ENCODE measurements at regions not wholly inside any gene's neighbourhood (a gene's known extent, or its start where the extent isn't known, plus 50 kb on each side); places are given as distances from the start of the nearest gene placed in this dataset.
"Not testable (repeated sequence)": the region's sequence is repeated elsewhere in the genome, so short reads cannot be mapped to it uniquely, and the experiment has no call there.

DNA sequence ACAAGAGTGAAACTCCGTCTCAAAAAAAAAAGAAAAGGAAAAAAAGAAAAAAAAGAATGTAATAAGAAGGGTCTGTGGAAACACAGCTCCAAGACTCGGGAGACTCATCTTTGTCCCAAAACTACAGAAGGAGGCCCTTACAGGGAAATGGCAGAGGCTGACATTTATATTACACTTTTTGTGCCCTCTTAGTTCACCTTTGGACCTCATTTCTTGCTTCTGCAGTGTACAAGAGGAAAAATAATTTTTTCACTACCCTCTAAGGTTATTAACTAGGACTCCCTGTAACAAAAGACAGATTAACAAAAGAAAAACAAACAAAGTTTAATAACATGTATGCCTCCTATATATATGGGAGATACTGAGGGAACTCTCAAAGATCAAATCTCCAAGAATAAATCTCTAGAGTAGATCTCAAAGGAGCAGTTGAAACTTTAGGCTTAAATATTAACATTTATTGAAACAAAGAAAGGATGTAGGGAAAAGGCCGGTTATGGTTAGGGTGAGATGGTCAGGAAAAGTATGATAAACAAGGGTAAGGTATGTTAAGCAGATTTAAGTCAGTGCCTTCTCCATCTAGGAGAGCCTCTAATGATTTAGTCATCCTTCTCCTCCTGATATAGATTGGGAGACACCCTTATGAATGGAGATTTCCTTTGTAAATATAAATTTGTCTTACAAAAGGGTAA, 121.3 kb upstream of the JADE1 start:
- DNase-seq = no peak

DNA sequence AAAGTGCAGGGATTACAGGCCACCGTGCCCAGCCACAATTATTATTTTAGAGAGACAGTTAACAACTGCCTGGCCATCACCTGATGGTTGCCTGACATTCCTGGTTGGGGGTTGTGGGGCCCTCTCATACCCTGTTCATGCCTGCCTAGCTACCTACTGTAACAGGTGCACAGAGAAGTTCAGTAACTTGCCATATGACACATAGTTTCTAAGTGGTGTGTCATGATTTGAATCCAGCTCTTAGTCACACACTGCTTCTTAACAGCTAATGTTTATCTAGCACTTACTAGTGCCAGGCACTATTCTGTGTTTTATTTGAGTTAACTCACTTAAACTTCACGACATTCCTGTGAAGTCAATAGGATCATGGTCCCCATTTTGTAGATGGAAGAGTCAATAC, 122.7 kb upstream of the JADE1 start:
- DNase-seq = no peak

DNA sequence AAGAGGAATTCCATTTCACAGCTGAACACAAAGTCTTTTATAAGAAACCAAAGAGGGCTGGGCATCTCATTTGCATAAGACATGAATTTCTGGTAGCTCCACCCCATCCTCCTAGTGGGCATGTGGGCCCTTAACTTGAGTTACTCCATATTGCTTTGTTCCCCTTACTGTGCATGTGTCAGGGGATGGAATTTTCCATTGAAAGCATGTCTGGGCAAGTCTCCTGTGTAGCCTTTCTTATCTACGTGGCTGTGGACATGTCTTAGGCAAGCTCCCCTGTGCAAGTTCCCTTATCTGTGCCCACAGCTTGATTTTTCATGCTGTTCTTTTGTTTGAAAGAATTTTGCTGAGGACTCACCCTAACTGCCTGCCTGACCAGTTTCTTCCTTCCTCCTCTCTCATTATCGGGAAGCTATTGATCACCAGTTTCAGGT, 123.5 kb upstream of the JADE1 start:
- DNase-seq = no peak

DNA sequence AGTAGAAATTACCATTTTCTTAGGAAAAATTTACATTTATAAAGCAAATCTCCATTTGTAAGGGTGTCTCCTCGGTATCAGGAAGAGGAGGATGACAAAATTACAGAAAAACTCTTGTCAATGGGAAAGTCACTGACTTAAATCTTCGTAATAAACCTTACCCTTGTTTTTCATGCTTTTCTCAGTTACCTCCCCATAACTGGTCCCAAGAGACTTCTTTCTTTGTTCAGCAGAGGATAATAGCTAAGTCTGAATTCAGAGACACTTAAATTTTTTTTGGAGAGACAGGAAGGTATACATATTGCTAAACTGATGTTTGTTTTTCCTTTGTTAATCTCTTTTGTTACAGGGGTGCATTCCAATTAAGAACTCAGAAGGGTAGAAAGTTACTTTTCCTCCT, 125.5 kb upstream of the JADE1 start:
- DNase-seq = no peak

DNA sequence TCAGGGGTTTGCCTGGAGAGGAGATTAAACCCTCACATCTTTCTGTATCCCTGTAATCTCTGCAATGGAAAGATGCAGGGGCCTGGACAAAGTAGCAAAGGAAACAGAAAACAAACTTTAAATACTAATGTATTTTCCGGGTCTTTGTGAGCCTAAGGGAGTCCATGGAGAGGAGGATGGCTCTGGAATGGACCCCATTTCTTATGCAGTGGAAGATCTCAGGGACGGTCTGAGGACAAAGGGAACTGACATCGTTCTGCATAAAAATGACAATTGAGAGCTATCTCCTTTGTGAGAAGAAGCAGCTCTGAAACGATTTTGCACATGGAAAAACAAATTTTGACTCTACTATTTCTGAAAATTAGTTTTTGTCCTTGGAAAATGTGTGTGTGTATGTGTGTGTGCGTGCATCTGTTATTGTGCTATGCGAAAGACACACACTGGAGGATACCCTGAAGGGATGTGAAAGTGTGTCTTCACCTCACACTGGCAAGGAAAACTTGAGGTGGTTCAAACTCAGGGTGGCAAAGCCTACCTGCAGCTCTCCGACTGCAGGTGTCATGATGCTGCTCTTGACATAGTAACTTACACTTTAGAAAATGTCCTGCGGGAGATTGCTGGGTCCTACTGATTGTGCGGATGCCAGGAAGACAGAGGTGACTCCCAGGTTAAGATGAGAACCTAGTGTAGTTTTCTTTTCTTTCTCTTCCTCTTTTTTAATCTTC, 126.4 kb upstream of the JADE1 start:
- no peak for DNase-seq

DNA sequence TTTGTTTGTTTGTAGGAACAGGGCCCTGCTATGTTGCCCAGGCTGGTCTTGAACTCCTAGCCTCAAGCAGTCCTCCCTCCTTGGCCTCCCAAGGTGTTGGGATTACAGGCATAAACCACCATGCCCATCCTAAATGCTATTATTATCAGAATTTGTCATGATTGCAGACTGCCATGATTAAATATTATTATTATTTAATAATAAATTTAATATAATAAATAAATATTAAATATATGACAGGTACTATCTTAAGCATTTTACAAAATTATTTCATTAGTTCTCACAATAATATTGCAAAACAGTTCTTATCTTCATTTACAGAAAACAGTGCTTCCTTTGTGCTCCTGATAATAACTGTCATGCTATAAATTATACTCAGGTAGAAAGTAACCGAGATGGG, 133.4 kb upstream of the JADE1 start:
- DNase-seq = no peak

DNA sequence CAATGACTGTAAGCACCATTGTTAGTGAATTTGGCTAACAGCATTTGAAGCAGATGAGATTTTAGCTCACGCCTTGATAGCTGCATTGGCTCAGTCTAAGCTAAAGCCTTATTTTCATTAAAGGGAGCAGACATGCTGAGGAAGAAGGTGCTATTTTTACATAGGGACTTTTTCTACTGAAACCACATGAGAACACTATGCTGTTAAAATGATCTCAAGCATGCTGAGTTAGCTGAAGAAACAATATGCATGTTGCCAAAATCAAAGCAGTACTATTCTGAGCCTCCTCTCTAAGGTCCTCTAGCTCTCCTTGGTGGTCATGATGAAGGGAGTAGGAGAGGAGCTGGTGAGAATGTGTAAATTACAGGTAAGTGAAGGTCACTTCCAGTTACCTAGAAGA, 134.4 kb upstream of the JADE1 start:
- DNase-seq = no peak

GRCh38 chr4:128673159-128673558, 136.3 kb upstream of the JADE1 start:
- not testable (repeated sequence) for DNase-seq

- not testable (repeated sequence) for DNase-seq
These were observed 136.9 kb upstream of the JADE1 start for GRCh38 chr4:128672596-128672995.

GRCh38 chr4:128670513-128670912, 139.0 kb upstream of the JADE1 start:
- DNase-seq = no peak

- no peak for DNase-seq
These were observed 140.9 kb upstream of the JADE1 start for GRCh38 chr4:128668566-128668965.

GRCh38 chr4:128665514-128665913, 144.0 kb upstream of the JADE1 start:
- DNase-seq = no peak

- DNase-seq = no peak
These were observed 146.2 kb upstream of the JADE1 start for GRCh38 chr4:128663325-128663724.

GRCh38 chr4:128661479-128661878, 148.0 kb upstream of the JADE1 start:
- no peak for DNase-seq

DNA sequence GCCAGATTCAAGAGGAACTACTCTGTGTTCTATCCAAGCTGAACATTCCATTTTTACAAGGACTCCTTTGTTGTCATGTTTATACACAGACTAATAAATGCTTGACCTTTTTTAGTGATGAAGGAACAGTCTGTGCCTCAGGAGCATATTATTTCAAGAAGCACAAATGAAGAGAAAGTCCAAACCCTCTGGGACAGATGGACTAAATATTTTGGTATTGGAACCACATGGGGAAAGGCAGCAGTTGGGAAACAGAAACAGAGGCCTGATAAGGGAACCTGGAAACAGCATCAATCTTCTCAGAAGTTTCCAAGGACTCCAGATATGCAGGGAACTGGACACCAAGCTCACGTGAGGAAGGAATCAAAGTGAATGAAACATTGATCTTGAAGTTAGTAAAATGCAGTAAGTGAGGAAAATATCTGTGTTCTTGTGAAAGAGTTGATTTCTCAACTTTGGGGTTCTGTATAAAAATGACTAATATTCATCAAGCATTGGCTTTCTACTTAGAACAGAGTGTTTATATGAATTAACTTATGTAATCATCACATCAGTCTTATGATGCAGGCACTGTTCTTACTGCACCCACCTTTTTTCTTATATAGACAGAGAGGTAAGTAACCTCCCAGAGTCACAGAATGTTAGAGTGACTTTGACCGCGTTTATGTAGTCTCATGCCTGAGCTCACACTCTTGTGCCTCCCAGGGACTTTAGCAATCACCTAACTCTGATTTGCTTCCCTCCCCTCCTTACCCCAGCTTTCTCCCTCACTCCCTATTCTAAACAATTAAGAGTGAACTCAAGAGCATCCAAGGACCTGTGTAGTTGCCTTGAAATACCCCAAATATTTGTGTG, 148.9 kb upstream of the JADE1 start:
- DNase-seq = no peak

DNA sequence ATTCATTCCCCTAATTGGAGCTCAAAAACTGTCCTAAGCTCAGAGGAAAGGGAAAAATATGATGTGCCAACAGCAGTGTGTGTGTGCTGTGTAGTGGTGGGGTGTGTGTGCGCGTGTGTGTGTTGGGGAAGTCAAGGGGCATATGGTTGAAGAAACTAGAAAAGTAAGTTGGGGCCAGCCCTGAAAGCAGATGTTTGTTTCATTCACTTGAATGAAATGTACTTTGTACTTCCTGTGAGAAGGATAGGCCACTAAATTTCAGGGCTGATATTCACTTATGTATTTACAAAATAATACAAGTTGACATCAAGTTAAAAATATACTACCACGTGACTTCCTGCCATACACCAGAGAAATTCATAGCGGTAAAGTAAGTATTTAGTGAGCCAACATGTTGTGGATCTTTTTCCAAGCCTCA, 151.3 kb upstream of the JADE1 start:
- DNase-seq = no peak

- DNase-seq = no peak
These were observed 151.9 kb upstream of the JADE1 start for GRCh38 chr4:128657638-128658037.

DNA sequence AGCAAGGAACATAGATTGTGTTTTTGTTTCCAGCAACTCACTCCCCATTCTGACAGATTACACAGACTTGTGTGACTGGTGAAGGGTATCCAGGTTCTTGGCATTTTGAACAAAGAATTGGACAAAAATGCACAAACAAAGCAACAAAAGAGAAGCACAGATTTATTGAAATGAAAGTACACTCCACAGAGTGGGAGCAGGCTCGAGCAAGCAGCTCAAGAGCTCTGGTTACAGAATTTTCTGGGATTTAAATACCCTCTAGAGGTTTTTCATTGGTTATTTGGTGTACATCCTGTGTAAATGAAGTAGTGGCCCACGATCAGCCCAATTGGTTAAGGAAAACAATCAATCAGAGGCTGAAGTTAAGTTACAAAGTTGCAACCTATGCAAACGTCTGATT, 155.0 kb upstream of the JADE1 start:
- DNase-seq = no peak

GRCh38 chr4:128653527-128654444, 155.7 kb upstream of the JADE1 start:
- peak; percentile 13 for DNase-seq

DNA sequence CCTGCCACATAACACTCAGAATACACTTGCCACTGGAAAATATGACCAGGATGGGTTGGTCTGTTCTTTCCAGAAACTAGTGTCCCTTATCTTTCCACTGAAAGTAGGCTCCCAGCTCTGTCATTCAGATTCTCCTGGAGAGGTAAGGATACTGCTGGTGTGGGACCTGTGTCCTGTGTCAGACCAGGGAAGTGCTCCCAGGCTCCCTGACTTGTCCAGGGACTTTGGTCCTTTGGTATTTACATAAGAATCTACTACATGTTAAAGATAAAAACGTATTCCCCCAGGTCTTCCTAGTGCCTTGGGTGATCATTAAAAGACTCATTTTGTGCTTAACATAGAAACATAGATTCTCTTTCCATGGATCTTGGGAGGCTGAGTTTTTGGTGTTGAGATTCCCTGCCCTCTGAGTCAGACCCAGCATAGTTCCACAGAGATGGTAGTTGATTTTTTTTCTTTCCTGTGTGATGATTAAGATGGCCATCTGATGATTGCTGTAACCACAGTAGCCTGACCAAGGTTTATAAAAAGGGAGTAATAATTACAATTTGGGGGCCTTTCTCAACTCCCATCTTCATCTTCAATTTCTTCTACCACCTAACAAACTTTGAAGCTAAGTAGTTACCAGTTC, 159.8 kb upstream of the JADE1 start:
- peak; percentile 65 for DNase-seq

- DNase-seq = no peak
These were observed 160.3 kb upstream of the JADE1 start for GRCh38 chr4:128649161-128649560.

- no peak for DNase-seq
These were observed 161.5 kb upstream of the JADE1 start for GRCh38 chr4:128648021-128648420.

All from fibroblast of skin of back (primary cell).